Astrocyte (in vitro differentiated cells and primary cell): ENCODE measurements at regions not wholly inside any gene's neighbourhood (a gene's known extent, or its start where the extent isn't known, plus 50 kb on each side); places are given as distances from the start of the nearest gene placed in this dataset.
A peak's percentile ranks its signal among the peaks of the same experiment; 100 is the strongest.

ENCODE experiments used
- DNase-seq: peaks from one replicate; pipeline ENCODE4 v3.0.0-alpha.2; 2010; ENCODE audit warnings: low read depth
- FAIRE-seq: peaks from 2 replicates; lab custom pipeline; 2011; peaks lifted over from hg19 to GRCh38; lab: Jason Lieb, UNC
- H2AFZ ChIP-seq: 2 replicates; pipeline ENCODE4 v1.6.0; 2012; ENCODE audit warnings: low read depth, low read length, inconsistent platforms
- H3K27ac ChIP-seq: 2 replicates; pipeline ENCODE4 v1.5.1; 2011; ENCODE audit warnings: low read depth, low read length, inconsistent platforms
- H3K27me3 ChIP-seq: 2 replicates; pipeline ENCODE4 v1.6.0; 2011; ENCODE audit warnings: low read length, inconsistent platforms; ENCODE audit not compliant: insufficient read depth
- H3K36me3 ChIP-seq: 2 replicates; pipeline ENCODE4 v1.5.1; 2011; ENCODE audit warnings: low read length, inconsistent platforms; ENCODE audit not compliant: insufficient read depth
- H3K4me1 ChIP-seq: 2 replicates; pipeline ENCODE4 v1.5.1; 2011; ENCODE audit warnings: low read length, inconsistent platforms; ENCODE audit not compliant: insufficient read depth
- H3K4me2 ChIP-seq: 2 replicates; pipeline ENCODE4 v1.6.0; 2012; ENCODE audit warnings: low read length, inconsistent platforms
- H3K4me3 ChIP-seq: 2 replicates; pipeline ENCODE4 v1.5.1; 2011; ENCODE audit warnings: low read depth, mild to moderate bottlenecking, low read length, inconsistent platforms; ENCODE audit not compliant: insufficient read depth
- H3K79me2 ChIP-seq: 2 replicates; pipeline ENCODE4 v1.6.0; 2012; ENCODE audit warnings: mild to moderate bottlenecking, low read length, inconsistent platforms; ENCODE audit not compliant: insufficient read depth
- H3K9ac ChIP-seq: 2 replicates; pipeline ENCODE4 v1.6.0; 2012; ENCODE audit warnings: mild to moderate bottlenecking, low read length, inconsistent platforms
- H3K9me3 ChIP-seq: 2 replicates; pipeline ENCODE4 v1.5.1; 2012; ENCODE audit warnings: low read depth, mild to moderate bottlenecking, low read length, inconsistent platforms; ENCODE audit not compliant: insufficient read depth
- H4K20me1 ChIP-seq: 2 replicates; pipeline ENCODE4 v1.6.0; 2012; ENCODE audit warnings: low read length, inconsistent platforms; ENCODE audit not compliant: insufficient read depth
- H3K27ac Mint-ChIP-seq: one replicate; pipeline ENCODE4 v1.8.0; 2021; ENCODE audit warnings: mild to moderate bottlenecking, mixed read lengths; ENCODE audit not compliant: unreplicated experiment
- H3K27me3 Mint-ChIP-seq: one replicate; pipeline ENCODE4 v1.8.0; 2021; ENCODE audit warnings: low read depth, mixed read lengths; ENCODE audit not compliant: unreplicated experiment
- H3K36me3 Mint-ChIP-seq: one replicate; pipeline ENCODE4 v1.8.0; 2021; ENCODE audit warnings: low read depth, mixed read lengths; ENCODE audit not compliant: unreplicated experiment
- H3K4me1 Mint-ChIP-seq: one replicate; pipeline ENCODE4 v1.8.0; 2021; ENCODE audit warnings: low read depth, mixed read lengths; ENCODE audit not compliant: unreplicated experiment
- H3K4me3 Mint-ChIP-seq: one replicate; pipeline ENCODE4 v1.8.0; 2021; ENCODE audit warnings: mild to moderate bottlenecking, moderate library complexity, mixed read lengths; ENCODE audit not compliant: unreplicated experiment
- H3K9me3 Mint-ChIP-seq: one replicate; pipeline ENCODE4 v1.8.0; 2021; ENCODE audit warnings: mild to moderate bottlenecking, mixed read lengths; ENCODE audit not compliant: unreplicated experiment
- CTCF ChIP-seq: IDR thresholded peaks from 2 replicates; pipeline ENCODE4 v1.5.1; 2011; ENCODE audit warnings: low read depth, mild to moderate bottlenecking, inconsistent platforms, low read length, moderate library complexity; ENCODE audit not compliant: insufficient read depth
- EZH2 ChIP-seq: IDR thresholded peaks from 2 replicates; pipeline ENCODE4 v1.6.1; 2012; ENCODE audit warnings: mild to moderate bottlenecking, low read length, inconsistent platforms; ENCODE audit not compliant: insufficient read depth

DNA sequence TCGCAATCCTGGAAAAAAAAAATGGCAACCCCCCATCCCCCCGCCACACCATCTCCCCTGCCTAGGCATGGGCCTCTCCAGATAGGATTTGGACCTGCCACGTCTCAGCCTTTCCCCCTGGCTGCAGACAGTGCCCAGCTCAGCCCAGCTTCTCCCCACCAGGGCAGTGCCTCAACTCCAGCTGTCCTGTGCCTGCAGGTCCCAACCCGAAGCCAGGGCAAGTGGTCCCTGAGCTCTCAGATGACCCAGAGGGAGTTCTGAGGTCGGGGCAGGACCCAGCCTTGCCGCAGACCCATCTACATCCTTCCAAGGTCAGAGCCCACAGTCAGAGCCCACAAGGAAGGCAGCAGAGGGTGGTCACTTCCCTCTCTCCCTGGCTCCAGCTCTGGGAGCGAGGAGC lies 86.7 kb upstream of the POU3F1 start:
- peaks cover 22% of the 10 kb centered on the region for H3K27me3 Mint-ChIP-seq

GRCh38 chr1:38132681-38133080 lies 86.1 kb upstream of the POU3F1 start:
- H3K27me3 ChIP-seq, result peaks cover 14% of the 10 kb centered on the region
- H3K9ac ChIP-seq, result no peak overlapping the region
- TF ChIP-seq CTCF (no peak), EZH2 (no peak)
- Mint-ChIP-seq H3K4me3 (no peak overlapping the region), H3K4me1 (peaks cover 35% of the 10 kb centered on the region), H3K27me3 (peaks cover 24% of the 10 kb centered on the region), H3K27ac (peak overlapping the region; percentile 47), H3K36me3 (peaks cover 3% of the 10 kb centered on the region), H3K9me3 (no peaks in the 10 kb centered on the region)
- H3K4me3 ChIP-seq, result no peak overlapping the region
- no peaks in the 10 kb centered on the region for H3K36me3 ChIP-seq
- H3K79me2 ChIP-seq, result no peaks in the 10 kb centered on the region
- H3K9me3 ChIP-seq, result no peaks in the 10 kb centered on the region
- H3K4me2 ChIP-seq, result no peak overlapping the region
- no peaks in the 10 kb centered on the region for H4K20me1 ChIP-seq
- DNase-seq (peak; percentile 58), FAIRE-seq (no peak)
- peaks cover 23% of the 10 kb centered on the region for H3K4me1 ChIP-seq
- H2AFZ ChIP-seq, result no peak overlapping the region
- H3K27ac ChIP-seq, result no peak overlapping the region

More for the DNA sequence above, 86.7 kb upstream of the POU3F1 start:
- H3K36me3 ChIP-seq, result no peaks in the 10 kb centered on the region
- H3K4me1 ChIP-seq, result peaks cover 28% of the 10 kb centered on the region
- no peak for FAIRE-seq
- no peaks in the 10 kb centered on the region for H3K9me3 ChIP-seq
- H3K9me3 Mint-ChIP-seq, result no peaks in the 10 kb centered on the region
- DNase-seq, result no peak
- H2AFZ ChIP-seq, result no peak overlapping the region
- no peak overlapping the region for H3K27ac Mint-ChIP-seq
- H3K4me1 Mint-ChIP-seq, result peaks cover 40% of the 10 kb centered on the region
- no peaks in the 10 kb centered on the region for H3K79me2 ChIP-seq
- no peak overlapping the region for H3K4me3 Mint-ChIP-seq
- no peak overlapping the region for H3K9ac ChIP-seq
- peaks cover 14% of the 10 kb centered on the region for H3K27me3 ChIP-seq
- no peaks in the 10 kb centered on the region for H4K20me1 ChIP-seq
- H3K4me3 ChIP-seq, result no peak overlapping the region
- no peak for TF ChIP-seq EZH2
- no peak for TF ChIP-seq CTCF
- H3K36me3 Mint-ChIP-seq, result peaks cover 3% of the 10 kb centered on the region
- H3K27ac ChIP-seq, result no peak overlapping the region
- H3K4me2 ChIP-seq, result no peak overlapping the region

- H3K9me3 Mint-ChIP-seq, result no peaks in the 10 kb centered on the region
- Histone ChIP-seq H3K79me2 (no peaks in the 10 kb centered on the region), H3K4me3 (no peak overlapping the region), H2AFZ (no peak overlapping the region), H3K4me2 (no peak overlapping the region), H3K27me3 (peaks cover 14% of the 10 kb centered on the region), H3K4me1 (peaks cover 25% of the 10 kb centered on the region), H3K36me3 (no peaks in the 10 kb centered on the region), H3K9me3 (no peaks in the 10 kb centered on the region), H3K27ac (no peak overlapping the region), H4K20me1 (no peaks in the 10 kb centered on the region), H3K9ac (no peak overlapping the region)
- TF ChIP-seq EZH2, result no peak
- TF ChIP-seq CTCF, result no peak
- H3K27me3 Mint-ChIP-seq, result peaks cover 15% of the 10 kb centered on the region
- no peak overlapping the region for H3K27ac Mint-ChIP-seq
- H3K36me3 Mint-ChIP-seq, result peaks cover 2% of the 10 kb centered on the region
- peaks cover 32% of the 10 kb centered on the region for H3K4me1 Mint-ChIP-seq
- peak overlapping the region; percentile 28 for H3K4me3 Mint-ChIP-seq
- peak; percentile 27 for DNase-seq
- no peak for FAIRE-seq
Measured at GRCh38 chr1:38131024-38131585, 84.5 kb upstream of the POU3F1 start.
